ENCODE measurements at regions not wholly inside any gene's neighbourhood (a gene's known extent, or its start where the extent isn't known, plus 50 kb on each side); places are given as distances from the start of the nearest gene placed in this dataset.

- TF ChIP-seq CTCF (conservative IDR thresholded peaks at IDR 0.05; ENCODE audit: low read length) (no peak), EZH2phosphoT487 (IDR thresholded peaks at IDR 0.05; ENCODE audit: borderline replicate concordance) (no peak)
Observed at GRCh38 chr13:107864543-107865317, 350.6 kb downstream of the LIG4 start.
